ENCODE measurements at regions not wholly inside any gene's neighbourhood (a gene's known extent, or its start where the extent isn't known, plus 50 kb on each side); places are given as distances from the start of the nearest gene placed in this dataset.

DNA sequence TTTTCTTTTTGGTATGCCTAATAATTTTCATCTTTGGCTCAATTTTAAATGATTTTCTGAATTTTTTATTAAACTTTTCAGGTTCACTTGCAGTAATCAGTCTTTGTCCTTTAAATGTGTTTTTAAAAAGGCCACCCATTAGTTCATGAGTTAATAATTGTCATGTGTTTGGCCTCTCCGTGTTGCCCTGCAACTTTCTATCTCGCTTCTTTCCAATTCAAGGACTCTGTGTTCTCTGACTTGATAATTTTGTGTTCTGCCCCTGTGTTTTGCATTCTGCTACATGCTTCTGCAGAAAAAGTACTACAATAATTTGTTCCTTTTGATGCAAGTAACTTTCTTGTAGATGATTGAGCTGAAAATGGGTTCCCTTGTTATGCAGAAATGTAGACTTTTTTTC is 921.4 kb upstream of the LRATD1 start:
- Histone ChIP-seq H3K4me3 (no peak overlapping the region), H2AFZ (ENCODE audit: low read depth, low read length) (no peak overlapping the region), H3K27ac (ENCODE audit: extremely low read depth, low read depth, low read length) (no peak overlapping the region), H3K9me3 (replicated peaks; ENCODE audit: control insufficient read depth, insufficient read depth, low read depth, low read length) (no peaks in the 10 kb centered on the region), H3K36me3 (ENCODE audit: control insufficient read depth, insufficient read depth, low read length) (no peaks in the 10 kb centered on the region), H3K27me3 (ENCODE audit: control insufficient read depth in 2 of 2, insufficient read depth in 2 of 2, low read length in 2 of 2) (no peaks in the 10 kb centered on the region), H3K9me1 (ENCODE audit: control insufficient read depth, insufficient read depth, low read length) (no peaks in the 10 kb centered on the region), H4K20me1 (replicated peaks; ENCODE audit: control insufficient read depth, insufficient read depth, low read length) (no peaks in the 10 kb centered on the region), H3K4me1 (replicated peaks in 1 of 2; ENCODE audit: control insufficient read depth in 2 of 2, insufficient read depth in 2 of 2, low read length in 2 of 2) (no peaks in the 10 kb centered on the region), H3K79me2 (ENCODE audit: control insufficient read depth, insufficient read depth, low read length) (no peaks in the 10 kb centered on the region), H3K4me2 (ENCODE audit: insufficient read depth, low read length) (no peak overlapping the region), H3K9ac (ENCODE audit: insufficient read depth in 1 of 2, low read depth in 2 of 2, low read length in 2 of 2) (no peak overlapping the region)
- CTCF ChIA-PET (ENCODE audit: low intra/inter-chr PET ratio): no interaction called here
- FAIRE-seq (no peak), DNase-seq (ENCODE audit: extremely low read depth in 1 of 4, low spot score in 3 of 4) (no peak), ATAC-seq (no peak)
- TF ChIP-seq NCOA4 (IDR thresholded peaks at IDR 0.05; ENCODE audit: partially characterized antibody): no peak
- no peak for TF ChIP-seq TEAD4 (IDR thresholded peaks at IDR 0.05; ENCODE audit: low read length)
- TF ChIP-seq TEAD4 (CRISPR knock-in tag; IDR thresholded peaks at IDR 0.05; ENCODE audit: borderline replicate concordance): no peak
- no peak for TF ChIP-seq MBD2 (IDR thresholded peaks at IDR 0.05; ENCODE audit: borderline replicate concordance, low read depth)
- TF ChIP-seq GABPA (tag; conservative IDR thresholded peaks at IDR 0.05; ENCODE audit: low read depth): no peak
- no peak for TF ChIP-seq KLF13 (tag; IDR thresholded peaks at IDR 0.05; ENCODE audit: borderline replicate concordance, low read depth)
- TF ChIP-seq ZNF134 (CRISPR knock-in tag; conservative IDR thresholded peaks at IDR 0.05): no peak
- TF ChIP-seq PURB (CRISPR knock-in tag; IDR thresholded peaks at IDR 0.05; ENCODE audit: low read depth): no peak
- no peak for TF ChIP-seq SIN3A (IDR thresholded peaks at IDR 0.05; ENCODE audit: borderline replicate concordance in 2 of 2, control insufficient read depth in 1 of 2, low read depth in 2 of 2, low read length in 2 of 2)
- no peak for TF ChIP-seq HDGF (IDR thresholded peaks at IDR 0.05)
- no peak for TF ChIP-seq NKRF (IDR thresholded peaks at IDR 0.05; ENCODE audit: borderline replicate concordance)
- no peak for TF ChIP-seq STAT5A (IDR thresholded peaks at IDR 0.05; ENCODE audit: borderline replicate concordance, low read length)
- TF ChIP-seq KLF1 (tag; IDR thresholded peaks at IDR 0.05): no peak
- no peak for TF ChIP-seq ZNF217 (CRISPR knock-in tag; IDR thresholded peaks at IDR 0.05)
- no peak for TF ChIP-seq HDAC3 (IDR thresholded peaks at IDR 0.05; ENCODE audit: borderline replicate concordance, partially characterized antibody)
- POLR2A ChIA-PET: no interaction called here
- in situ Hi-C loops (cut with MboI) (no loop called here), intact Hi-C loops (cut with micrococcal nuclease) (no loop called here)
- no TSS peak for BruUV-seq (replicated peaks)
- 0% methylated on average over 2 of the region's 2 CpGs for WGBS (ENCODE audit: insufficient coverage, low coverage, missing lambda C conversion rate)
